T-cell (primary cell): ENCODE measurements at regions not wholly inside any gene's neighbourhood (a gene's known extent, or its start where the extent isn't known, plus 50 kb on each side); places are given as distances from the start of the nearest gene placed in this dataset.

Experiments used
- ATAC-seq, 4 experiments: fragments of 200-7000 bp in 3 of 4; fragments of 150-1000 bp in 1 of 4; cut with Tn5 transposase; replicated peaks in 1 of 4; 1 replicate in 3 of 4; 2 replicates in 1 of 4; pipeline ENCODE4 v1.10.0; 2021; ENCODE audit warnings: moderate library complexity in 3 of 4, mild to moderate bottlenecking in 2 of 4, moderate number of reproducible peaks in 1 of 4
- CTCF ChIA-PET, 2 donors: fragments of 300-600 bp; sonication (Branson Sonifier 250); formaldehyde crosslinking; loops; one replicate each; lab custom pipeline; 2022; ENCODE audit warnings: antibody characterized with exemption in 2 of 2; lab: Charles Lee
- POLR2A ChIA-PET, 2 donors: fragments of 300-600 bp; sonication (Branson Sonifier 250); formaldehyde crosslinking; loops; one replicate each; lab custom pipeline; 2022; ENCODE audit warnings: antibody characterized with exemption in 2 of 2; lab: Charles Lee
- DNase-seq, 35 experiments: peaks; one replicate each; pipeline versions ENCODE4 v3.0.0 to v3.0.0-alpha.2; 2013 to 2023
- H3K27ac ChIP-seq: one replicate; pipeline ENCODE4 v1.5.1; 2013; ENCODE audit warnings: low read length
- H3K27me3 ChIP-seq, 2 experiments: replicated peaks in 1 of 2; 1 replicate in 1 of 2; 2 replicates in 1 of 2; pipeline versions ENCODE4 v1.6.1 to v1.7.0; 2013; ENCODE audit warnings: low read length in 1 of 2, mixed read lengths in 1 of 2; ENCODE audit not compliant: control insufficient read depth in 2 of 2, insufficient read depth in 2 of 2; ENCODE audit errors: extremely low read depth in 1 of 2
- H3K36me3 ChIP-seq, 2 donors: 1 replicate in 1 of 2; 2 replicates in 1 of 2; pipeline versions ENCODE4 v1.6.1 to v1.7.0; 2013; ENCODE audit warnings: low read length in 1 of 2; ENCODE audit not compliant: control insufficient read depth in 2 of 2, insufficient read depth in 1 of 2; ENCODE audit errors: extremely low read depth in 1 of 2
- H3K4me1 ChIP-seq, 2 experiments: 1 replicate in 1 of 2; 2 replicates in 1 of 2; pipeline versions ENCODE4 v1.6.1 to v1.7.0; 2013; ENCODE audit warnings: low read length in 2 of 2, mixed read lengths in 1 of 2; ENCODE audit not compliant: insufficient read depth in 2 of 2, control insufficient read depth in 1 of 2; ENCODE audit errors: extremely low read depth in 1 of 2
- H3K4me3 ChIP-seq, 2 donors: 1 replicate in 1 of 2; 2 replicates in 1 of 2; pipeline versions ENCODE4 v1.5.1 to v1.7.0; 2013; ENCODE audit warnings: mild to moderate bottlenecking in 2 of 2, low read length in 1 of 2, moderate library complexity in 1 of 2; ENCODE audit not compliant: control insufficient read depth in 1 of 2; ENCODE audit errors: extremely low read depth in 1 of 2
- H3K9me3 ChIP-seq: 2 replicates; pipeline ENCODE4 v1.7.0; 2013
- H3K27ac Mint-ChIP-seq, 2 donors: one replicate each; pipeline ENCODE4 v1.8.0; 2020 to 2021; ENCODE audit warnings: mild to moderate bottlenecking in 2 of 2, mixed read lengths in 2 of 2
- H3K27me3 Mint-ChIP-seq, 2 donors: one replicate each; pipeline ENCODE4 v1.8.0; 2021 to 2022; ENCODE audit warnings: mixed read lengths in 2 of 2
- H3K36me3 Mint-ChIP-seq: one replicate; pipeline ENCODE4 v1.8.0; 2021; ENCODE audit warnings: mixed read lengths
- H3K4me1 Mint-ChIP-seq, 3 donors: one replicate each; pipeline ENCODE4 v1.8.0; 2020 to 2022; ENCODE audit warnings: mixed read lengths in 3 of 3, mild to moderate bottlenecking in 1 of 3
- H3K4me3 Mint-ChIP-seq, 3 donors: one replicate each; pipeline ENCODE4 v1.8.0; 2020 to 2022; ENCODE audit warnings: mild to moderate bottlenecking in 3 of 3, mixed read lengths in 3 of 3, moderate library complexity in 3 of 3
- H3K9me3 Mint-ChIP-seq, 3 donors: one replicate each; pipeline ENCODE4 v1.8.0; 2020 to 2022; ENCODE audit warnings: mixed read lengths in 3 of 3
- WGBS: methylation state at CpG from one replicate; pipeline ENCODE4 v1.1.5; 2013; ENCODE audit warnings: missing lambda C conversion rate; ENCODE audit not compliant: insufficient coverage; 5-methylcytosine and 5-hydroxymethylcytosine counted together

DNA sequence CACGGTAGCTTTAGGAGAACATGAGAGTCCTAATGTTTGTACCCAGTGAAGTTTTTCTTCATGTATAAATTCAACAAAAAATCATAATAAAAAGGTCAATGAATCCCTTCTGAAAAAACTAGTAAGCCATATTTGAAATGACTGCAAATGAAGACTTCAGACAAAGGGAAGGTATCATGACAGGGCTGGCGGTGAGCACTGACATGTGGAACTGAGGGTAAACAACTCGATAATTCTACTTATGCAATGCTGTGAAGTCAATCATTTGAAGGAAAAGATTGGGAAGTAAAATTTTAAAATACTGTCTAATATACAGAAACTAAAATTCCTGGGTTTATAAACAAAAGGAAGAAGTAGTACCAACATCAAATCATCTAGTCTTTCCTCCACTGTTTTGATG lies 190.2 kb upstream of the COPS8 start:
- peaks cover 7 to 9% of the 10 kb centered on the region in 2 donors for H3K27me3 Mint-ChIP-seq
- no peak overlapping the region for H3K27ac Mint-ChIP-seq
- DNase-seq (no peak), ATAC-seq (no peak)
- no peaks in the 10 kb centered on the region for H3K36me3 ChIP-seq
- H3K9me3 ChIP-seq, result no peaks in the 10 kb centered on the region
- peaks cover 0 to 3% of the 10 kb centered on the region in 2 experiments for H3K27me3 ChIP-seq
- no peaks in the 10 kb centered on the region for H3K4me1 Mint-ChIP-seq
- no peaks in the 10 kb centered on the region for H3K4me1 ChIP-seq
- no peaks in the 10 kb centered on the region for H3K36me3 Mint-ChIP-seq
- H3K4me3 Mint-ChIP-seq, result no peak overlapping the region
- no peak overlapping the region for H3K4me3 ChIP-seq
- no peak overlapping the region for H3K27ac ChIP-seq
- ChIA-PET CTCF (interaction anchor here in 1 of 2 donors (0.6 kb wide), 1 partner anchor 871 kb away, joined by 3 read pairs; no protein-coding TSS in a partner anchor), POLR2A (no interaction called here)
- no CpG with 5 or more reads among the region's 3 CpGs for WGBS
- no peaks in the 10 kb centered on the region for H3K9me3 Mint-ChIP-seq

DNA sequence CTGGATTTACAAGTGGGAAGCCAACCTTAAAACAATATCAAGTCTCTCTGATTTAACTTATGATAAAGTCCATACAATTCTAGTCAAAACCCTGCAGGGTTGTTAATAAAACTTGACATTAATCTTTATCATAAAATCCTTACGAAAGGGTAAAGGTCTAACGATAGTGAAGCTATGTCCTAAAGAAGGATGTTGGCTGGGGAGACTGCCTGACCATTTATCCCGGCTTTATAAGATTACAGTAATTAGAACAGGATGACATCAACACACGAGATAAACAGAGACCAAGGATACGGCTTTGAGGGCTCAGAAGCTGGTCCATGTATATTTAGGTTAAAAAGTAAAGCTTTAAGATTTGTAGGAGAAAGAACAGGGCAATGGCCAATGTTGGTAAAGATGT lies 189.0 kb upstream of the COPS8 start:
- Mint-ChIP-seq H3K36me3 (no peaks in the 10 kb centered on the region), H3K27me3 (peaks cover 7 to 12% of the 10 kb centered on the region in 2 donors), H3K9me3 (no peaks in the 10 kb centered on the region), H3K4me1 (no peaks in the 10 kb centered on the region), H3K27ac (no peak overlapping the region), H3K4me3 (no peak overlapping the region)
- WGBS, result 93% methylated on average over 4 of the region's 5 CpGs
- Histone ChIP-seq H3K4me1 (no peaks in the 10 kb centered on the region), H3K9me3 (no peaks in the 10 kb centered on the region), H3K27ac (no peak overlapping the region), H3K36me3 (no peaks in the 10 kb centered on the region), H3K4me3 (no peak overlapping the region), H3K27me3 (peaks cover 0 to 5% of the 10 kb centered on the region in 2 experiments)
- POLR2A ChIA-PET, result no interaction called here
- ATAC-seq (no peak), DNase-seq (no peak)
- CTCF ChIA-PET, result no interaction called here

- 100% methylated on average over 2 of the region's 6 CpGs for WGBS
- H3K27me3 ChIP-seq, result peaks cover 0 to 12% of the 10 kb centered on the region in 2 experiments
- H3K27ac ChIP-seq, result no peak overlapping the region
- Mint-ChIP-seq H3K27me3 (peaks cover 13 to 14% of the 10 kb centered on the region in 2 donors), H3K27ac (no peak overlapping the region), H3K4me1 (no peaks in the 10 kb centered on the region), H3K9me3 (no peaks in the 10 kb centered on the region), H3K4me3 (no peak overlapping the region), H3K36me3 (no peaks in the 10 kb centered on the region)
- ChIA-PET POLR2A (interaction anchor here in 1 of 2 donors (0.7 kb wide), 1 partner anchor 73 kb away, joined by 4 read pairs; no protein-coding TSS in a partner anchor), CTCF (no interaction called here)
- no peaks in the 10 kb centered on the region for H3K4me1 ChIP-seq
- DNase-seq, result no peak
- H3K9me3 ChIP-seq, result no peaks in the 10 kb centered on the region
- H3K4me3 ChIP-seq, result no peak overlapping the region
- no peak for ATAC-seq
- H3K36me3 ChIP-seq, result no peaks in the 10 kb centered on the region
These were observed 186.5 kb upstream of the COPS8 start for GRCh38 chr2:236899146-236899545.

DNA sequence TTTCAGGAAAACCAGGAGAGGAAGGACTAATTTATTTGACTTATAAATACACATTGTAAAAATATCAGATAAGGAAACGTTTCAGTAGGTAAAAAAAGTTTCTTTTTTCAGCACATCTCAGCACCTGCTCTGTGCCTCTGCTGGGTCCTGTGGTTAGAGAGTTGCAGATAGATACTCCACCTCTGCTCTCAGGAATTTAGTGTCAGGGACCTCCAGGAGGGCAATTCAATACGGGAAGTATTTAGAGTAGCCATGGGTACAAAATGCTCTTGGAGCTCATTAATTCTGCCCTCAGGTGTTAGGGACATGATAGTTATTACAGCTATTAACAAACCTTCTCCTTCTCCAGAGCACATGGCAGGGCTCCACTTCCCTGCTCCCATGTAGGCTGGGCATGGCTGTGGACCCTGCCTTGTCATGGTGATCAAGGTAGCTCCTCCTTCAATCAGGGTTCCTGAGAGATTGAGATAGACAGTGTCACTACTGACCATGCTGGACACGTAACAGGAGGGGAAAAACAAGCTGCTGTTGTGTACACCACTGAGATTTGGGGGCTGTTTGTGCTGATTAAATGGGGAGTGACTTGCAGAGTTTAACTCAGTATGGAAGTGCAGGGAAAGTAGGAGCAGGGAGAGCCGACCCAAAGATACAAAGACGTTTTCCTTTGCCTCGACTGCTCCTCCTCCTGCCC lies 185.6 kb upstream of the COPS8 start:
- Mint-ChIP-seq H3K27me3 (peaks cover 14 to 20% of the 10 kb centered on the region in 2 donors), H3K27ac (no peak overlapping the region), H3K4me1 (no peaks in the 10 kb centered on the region), H3K36me3 (no peaks in the 10 kb centered on the region), H3K4me3 (no peak overlapping the region), H3K9me3 (no peaks in the 10 kb centered on the region)
- H3K4me1 ChIP-seq, result no peaks in the 10 kb centered on the region
- WGBS, result 70% methylated on average over 1 of the region's 6 CpGs
- no peak overlapping the region for H3K4me3 ChIP-seq
- no peak for DNase-seq
- peaks cover 0 to 12% of the 10 kb centered on the region in 2 experiments for H3K27me3 ChIP-seq
- no peaks in the 10 kb centered on the region for H3K9me3 ChIP-seq
- no peaks in the 10 kb centered on the region for H3K36me3 ChIP-seq
- ChIA-PET CTCF (no interaction called here), POLR2A (interaction anchor here in 1 of 2 donors (0.5 kb wide), 1 partner anchor 331 kb away, joined by 3 read pairs; the partner anchor contains the start of gene ACKR3)
- no peak for ATAC-seq
- H3K27ac ChIP-seq, result no peak overlapping the region

GRCh38 chr2:236901956-236902355 lies 183.7 kb upstream of the COPS8 start:
- Mint-ChIP-seq H3K4me3 (no peak overlapping the region), H3K4me1 (no peaks in the 10 kb centered on the region), H3K9me3 (no peaks in the 10 kb centered on the region), H3K27ac (no peak overlapping the region), H3K36me3 (no peaks in the 10 kb centered on the region), H3K27me3 (peaks cover 11 to 18% of the 10 kb centered on the region in 2 donors)
- no peaks in the 10 kb centered on the region for H3K9me3 ChIP-seq
- H3K27ac ChIP-seq, result no peak overlapping the region
- CTCF ChIA-PET, result no interaction called here
- H3K36me3 ChIP-seq, result no peaks in the 10 kb centered on the region
- no peaks in the 10 kb centered on the region for H3K4me1 ChIP-seq
- 80% methylated on average over 2 of the region's 4 CpGs for WGBS
- peaks cover 0 to 12% of the 10 kb centered on the region in 2 experiments for H3K27me3 ChIP-seq
- no peak for ATAC-seq
- no peak overlapping the region for H3K4me3 ChIP-seq
- no peak for DNase-seq
- POLR2A ChIA-PET, result no interaction called here

- Mint-ChIP-seq H3K4me3 (no peak overlapping the region), H3K27me3 (peaks cover 11 to 23% of the 10 kb centered on the region in 2 donors), H3K4me1 (no peaks in the 10 kb centered on the region), H3K9me3 (no peaks in the 10 kb centered on the region), H3K27ac (no peak overlapping the region), H3K36me3 (no peaks in the 10 kb centered on the region)
- H3K27me3 ChIP-seq, result peaks cover 0 to 18% of the 10 kb centered on the region in 2 experiments
- no peak overlapping the region for H3K27ac ChIP-seq
- 82% methylated on average over 11 of the region's 11 CpGs for WGBS
- no peak for ATAC-seq
- ChIA-PET CTCF (interaction anchor here in 1 of 2 donors (0.8 kb wide), 1 partner anchor 10 kb away, joined by 3 read pairs; no protein-coding TSS in a partner anchor), POLR2A (no interaction called here)
- H3K4me1 ChIP-seq, result no peaks in the 10 kb centered on the region
- H3K9me3 ChIP-seq, result no peaks in the 10 kb centered on the region
- no peak overlapping the region for H3K4me3 ChIP-seq
- no peaks in the 10 kb centered on the region for H3K36me3 ChIP-seq
- no peak for DNase-seq
These were observed 181.7 kb upstream of the COPS8 start for GRCh38 chr2:236903978-236904377.
